NCI-H345 treated with DMSO at 0.1 percent for 48 hours (cell line): ENCODE measurements at regions not wholly inside any gene's neighbourhood (a gene's known extent, or its start where the extent isn't known, plus 50 kb on each side); places are given as distances from the start of the nearest gene placed in this dataset.
"Not testable (repeated sequence)": the region's sequence is repeated elsewhere in the genome, so short reads cannot be mapped to it uniquely, and the experiment has no call there.

Source experiments
- DNase-seq: peaks from one replicate; lab custom pipeline; 2025; ENCODE audit not compliant: unreplicated experiment; lab: John Stamatoyannopoulos, UW

- no peak for DNase-seq
Measured at GRCh38 chr2:239561446-239562001, 160.7 kb upstream of the HDAC4 start.

DNA sequence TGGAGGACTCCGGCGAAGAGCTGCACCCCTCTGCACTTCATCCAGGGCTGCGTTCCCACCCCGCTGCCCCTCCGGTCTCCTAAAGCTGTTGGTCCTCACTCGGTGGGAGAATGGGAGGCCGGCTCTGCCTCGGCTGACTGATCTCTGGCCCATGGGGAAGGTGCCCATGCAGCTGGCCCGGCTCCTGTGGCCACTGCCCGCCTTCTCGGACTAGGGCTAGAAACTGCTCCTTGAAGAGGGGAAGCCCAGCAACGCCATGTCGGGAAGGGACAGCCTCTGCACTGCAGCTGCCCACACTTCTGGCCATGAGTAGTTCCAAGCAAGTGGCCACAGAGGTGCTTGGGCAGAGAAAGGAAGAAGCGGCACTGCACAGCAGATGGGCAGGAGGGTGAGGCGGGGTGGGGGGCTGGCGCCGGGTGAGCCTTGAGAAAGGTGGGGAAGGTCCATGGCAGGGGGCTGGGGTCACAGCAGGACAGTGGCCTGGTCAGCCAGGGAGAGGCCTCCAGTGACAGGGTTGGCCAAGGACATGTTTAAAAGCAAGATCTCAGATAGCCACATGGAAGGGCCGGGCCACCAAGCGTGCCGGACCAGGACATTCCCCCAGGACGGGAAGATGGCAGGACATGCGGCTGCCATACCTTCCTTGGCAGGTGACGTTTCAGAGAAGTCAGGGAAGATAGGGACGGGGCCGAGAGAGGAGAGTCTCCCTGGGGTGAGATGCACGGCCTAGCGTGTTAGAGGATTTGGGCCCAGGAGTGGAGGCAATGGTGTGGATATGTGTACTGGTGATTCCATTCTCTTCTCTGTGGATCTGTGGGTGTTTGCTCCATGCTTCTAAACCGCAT, 158.8 kb upstream of the HDAC4 start:
- no peak for DNase-seq

- no peak for DNase-seq
Measured at GRCh38 chr2:239558661-239559060, 157.8 kb upstream of the HDAC4 start.

GRCh38 chr2:239557516-239557915, 156.7 kb upstream of the HDAC4 start:
- DNase-seq = no peak

GRCh38 chr2:239555571-239555905, 154.7 kb upstream of the HDAC4 start:
- no peak for DNase-seq

DNA sequence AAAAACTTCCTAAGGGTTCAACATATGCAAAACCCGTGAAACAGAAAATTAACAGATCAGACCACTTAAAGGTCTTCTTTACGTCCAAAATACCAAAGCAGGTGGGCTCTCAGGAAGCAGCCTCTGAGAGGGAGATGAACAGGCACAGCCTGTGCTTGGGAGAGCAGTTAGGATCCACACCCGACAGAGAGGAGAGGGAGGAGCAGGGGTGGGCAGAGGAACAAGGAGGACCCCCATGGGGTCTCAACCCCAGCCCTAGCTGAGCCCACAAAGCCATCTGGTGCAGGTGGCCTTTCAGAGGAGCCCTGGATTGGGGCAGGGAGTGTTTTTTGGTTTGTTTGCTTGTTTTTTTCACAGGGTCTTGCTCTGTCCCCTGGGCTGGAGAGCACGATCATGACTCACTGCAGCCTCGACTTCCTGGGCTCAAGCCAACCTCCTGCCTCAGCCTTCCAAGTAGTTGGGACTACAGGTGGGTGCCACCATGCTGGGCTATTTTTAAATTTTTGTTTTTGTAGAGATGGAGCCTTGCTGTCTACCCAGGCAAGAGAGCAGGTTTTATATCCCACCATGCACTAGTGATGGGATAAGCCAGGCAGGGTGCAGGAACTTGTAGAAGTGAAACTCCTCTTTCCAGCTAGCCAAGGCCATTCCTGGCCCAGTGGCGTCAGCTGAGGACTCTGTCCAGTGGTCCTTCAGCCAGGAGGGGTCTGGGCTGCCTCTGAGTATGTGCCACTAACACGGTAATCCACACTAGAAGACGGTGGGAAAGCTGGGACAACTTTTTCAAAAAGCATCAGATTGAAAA, 154.1 kb upstream of the HDAC4 start:
- no peak for DNase-seq

DNA sequence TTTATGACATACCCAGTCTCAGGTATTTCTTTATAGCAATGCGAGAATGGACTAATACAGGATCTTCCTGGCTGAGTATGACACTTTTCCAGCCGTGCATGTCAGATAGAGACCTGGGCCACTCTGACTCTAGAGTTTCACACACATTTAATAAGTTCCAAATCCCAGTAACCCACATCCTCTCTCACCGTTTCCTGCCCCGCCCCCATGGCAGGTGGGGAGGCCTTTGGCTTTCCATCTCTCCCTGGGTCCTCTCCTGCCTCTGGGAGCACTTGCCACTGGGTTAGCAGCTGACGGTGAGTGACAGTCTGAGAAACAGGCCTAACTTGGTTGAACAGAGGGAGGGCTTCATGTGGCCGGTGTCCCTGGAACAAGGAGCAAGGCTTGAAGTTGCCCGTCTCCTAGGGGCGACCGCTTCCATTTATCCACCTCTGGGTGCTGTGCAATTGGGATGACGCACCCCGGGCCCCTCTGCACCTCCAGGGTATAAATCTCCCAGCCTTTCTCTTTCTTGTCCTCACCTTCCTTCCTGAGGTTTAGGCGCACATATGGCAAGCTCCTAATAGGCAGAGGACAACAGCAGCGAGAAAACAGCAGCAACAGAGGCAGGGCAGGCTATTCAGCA, 152.7 kb upstream of the HDAC4 start:
- DNase-seq = no peak

DNA sequence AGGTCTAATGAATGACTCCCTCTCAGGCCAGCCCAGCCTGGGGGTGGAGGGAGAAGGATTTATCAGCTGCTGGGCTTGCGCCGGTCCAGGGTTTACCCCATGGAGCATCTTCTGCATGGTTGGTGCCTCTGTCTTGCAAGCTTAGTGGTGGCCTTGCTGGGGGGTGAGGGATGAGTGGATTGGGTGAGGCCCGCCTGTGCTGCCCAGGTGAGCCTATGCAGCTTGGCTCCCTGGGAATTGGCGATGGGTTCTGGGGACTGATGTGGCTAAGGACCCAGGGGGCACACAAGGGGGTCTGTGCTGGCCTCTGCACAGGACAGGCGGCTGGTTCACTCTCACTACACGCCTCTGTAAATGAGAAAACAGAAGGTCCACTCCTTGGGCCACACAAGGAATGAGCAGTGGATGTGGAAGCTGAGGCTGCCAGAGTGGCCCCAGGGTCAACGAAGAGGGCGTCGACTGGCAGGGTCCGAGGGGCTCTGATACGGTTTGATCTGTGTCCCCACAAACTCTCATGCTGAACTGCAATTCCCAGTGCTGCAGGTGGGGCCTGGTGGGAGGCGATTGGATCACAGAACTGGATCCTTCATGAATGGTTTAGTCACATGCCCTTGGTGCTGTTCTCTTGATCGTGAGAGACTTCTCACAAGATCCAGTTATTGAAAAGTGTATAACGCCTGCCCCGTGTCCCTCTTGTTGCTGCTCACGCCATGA, 151.6 kb upstream of the HDAC4 start:
- no peak for DNase-seq

DNA sequence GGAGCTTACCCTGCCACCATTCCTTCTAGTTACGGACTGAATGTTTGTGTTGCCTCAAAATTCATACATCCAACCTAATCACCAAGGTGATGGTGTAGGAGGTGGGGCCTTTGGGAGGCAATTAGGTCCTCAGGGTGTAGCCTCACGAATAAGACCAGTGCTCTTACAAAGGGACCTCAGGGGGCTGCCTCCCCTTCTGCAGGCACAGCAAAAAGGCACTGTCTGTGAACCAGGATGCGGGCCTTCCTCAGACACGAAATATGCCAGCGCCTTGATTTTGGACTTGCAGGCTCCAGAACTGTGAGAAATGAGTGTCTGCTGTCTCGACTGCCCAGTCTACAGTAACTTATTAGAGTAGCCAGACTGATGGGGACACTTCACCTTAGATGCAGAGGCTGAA, 150.4 kb upstream of the HDAC4 start:
- no peak for DNase-seq

GRCh38 chr2:239550357-239550756, 149.5 kb upstream of the HDAC4 start:
- DNase-seq = no peak

GRCh38 chr2:239549711-239550255, 149.0 kb upstream of the HDAC4 start:
- DNase-seq = no peak

GRCh38 chr2:239548965-239549595, 148.3 kb upstream of the HDAC4 start:
- DNase-seq = no peak

DNA sequence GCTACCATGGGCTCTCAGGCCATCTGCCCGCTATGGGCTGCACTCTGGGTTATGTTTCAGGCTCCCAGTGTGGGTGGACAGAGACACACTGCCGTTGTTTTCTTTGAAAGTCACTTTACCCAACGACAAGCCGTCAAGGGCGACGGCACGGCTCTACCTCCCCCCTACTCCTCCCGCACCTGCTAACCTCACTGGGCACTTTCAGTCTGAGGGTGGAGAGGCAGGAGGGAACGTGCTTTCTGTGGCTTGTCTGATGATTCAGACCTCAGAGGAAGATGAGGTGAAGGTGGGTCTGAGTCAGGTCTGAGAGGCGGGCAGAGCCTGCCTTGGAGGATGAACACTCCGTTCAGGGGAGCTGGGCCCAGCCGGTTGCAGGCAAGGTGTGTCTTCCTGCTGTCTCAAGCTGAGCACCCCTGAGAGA, 147.6 kb upstream of the HDAC4 start:
- no peak for DNase-seq

- DNase-seq = not testable (repeated sequence)
Measured at GRCh38 chr2:239547140-239547539, 146.3 kb upstream of the HDAC4 start.

DNA sequence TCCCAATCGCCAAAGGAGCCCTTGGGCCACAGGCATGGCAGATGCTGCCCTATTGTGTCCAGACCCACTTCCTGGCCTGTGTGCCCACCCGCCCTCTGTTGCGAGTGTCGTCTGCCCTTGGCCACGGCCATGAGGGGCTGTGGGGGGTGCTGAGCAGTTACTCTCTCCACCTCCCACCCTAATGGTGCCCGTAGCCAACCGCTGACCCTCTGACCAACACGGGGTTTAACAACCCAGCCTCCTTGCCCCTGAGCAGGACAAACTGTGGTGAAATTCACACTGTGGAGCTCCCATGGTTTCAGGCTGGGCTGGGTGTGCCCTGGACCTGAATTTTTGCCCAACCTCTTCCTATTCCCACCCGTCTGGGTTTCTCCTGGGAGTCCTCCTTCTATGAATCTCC, 145.7 kb upstream of the HDAC4 start:
- no peak for DNase-seq

DNA sequence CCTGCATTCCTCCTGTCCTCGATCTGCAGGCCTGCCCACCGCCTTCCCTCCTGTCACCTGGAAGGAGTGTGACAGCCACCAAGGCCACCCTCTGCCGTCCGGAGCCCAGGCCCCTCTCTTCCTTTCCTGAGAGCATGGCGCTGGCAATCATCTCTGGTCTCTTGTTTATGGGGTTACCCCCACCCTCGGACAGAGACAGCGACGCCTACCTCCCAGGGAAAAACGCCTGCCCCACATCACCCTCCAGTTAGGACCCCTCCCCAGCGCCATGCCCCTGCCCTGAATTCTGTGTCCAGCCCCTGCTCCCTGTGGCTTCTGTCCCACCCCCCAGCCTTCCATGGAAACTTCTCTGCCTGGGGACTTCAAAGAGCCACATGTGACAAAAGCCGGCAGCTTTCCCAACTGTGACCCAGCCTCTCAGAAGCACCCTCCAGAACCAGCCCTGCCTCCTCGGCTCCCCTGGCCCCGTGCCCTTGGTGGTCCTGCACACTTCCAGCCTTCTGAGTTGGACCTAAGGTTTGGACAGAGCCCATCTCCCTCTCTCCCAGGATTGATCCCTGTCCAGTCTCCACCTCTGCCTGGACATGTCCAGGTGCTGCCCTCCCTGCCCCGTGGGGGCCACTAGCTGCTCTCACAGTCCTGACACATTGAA, 145.0 kb upstream of the HDAC4 start:
- DNase-seq = no peak

DNA sequence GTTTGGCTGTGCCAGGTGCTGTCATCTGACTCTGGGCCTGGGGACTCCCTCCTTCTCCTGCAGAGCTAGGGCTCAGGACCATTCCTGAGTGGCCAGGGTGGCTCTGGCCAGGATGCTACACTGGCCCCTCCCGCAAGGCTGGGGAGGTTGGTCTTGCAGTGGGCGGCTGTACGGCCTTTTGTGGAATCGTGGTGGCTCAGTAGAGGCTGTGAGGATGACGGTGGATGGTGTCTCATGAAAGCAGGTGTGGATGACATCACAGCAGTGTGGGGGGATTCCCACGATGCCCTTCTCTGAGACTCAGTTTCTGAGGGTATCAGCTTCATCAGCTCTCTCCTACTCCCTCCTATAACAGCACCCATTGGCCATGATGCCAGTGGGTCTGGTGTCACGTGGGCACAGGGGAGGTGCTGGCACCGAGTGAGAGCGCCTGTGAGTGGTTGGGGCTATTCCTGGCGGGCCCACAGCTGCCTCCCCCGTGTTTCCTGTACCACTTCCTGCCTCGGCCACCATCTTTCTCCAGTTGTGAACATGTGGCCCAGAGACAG, 144.2 kb upstream of the HDAC4 start:
- DNase-seq = no peak

DNA sequence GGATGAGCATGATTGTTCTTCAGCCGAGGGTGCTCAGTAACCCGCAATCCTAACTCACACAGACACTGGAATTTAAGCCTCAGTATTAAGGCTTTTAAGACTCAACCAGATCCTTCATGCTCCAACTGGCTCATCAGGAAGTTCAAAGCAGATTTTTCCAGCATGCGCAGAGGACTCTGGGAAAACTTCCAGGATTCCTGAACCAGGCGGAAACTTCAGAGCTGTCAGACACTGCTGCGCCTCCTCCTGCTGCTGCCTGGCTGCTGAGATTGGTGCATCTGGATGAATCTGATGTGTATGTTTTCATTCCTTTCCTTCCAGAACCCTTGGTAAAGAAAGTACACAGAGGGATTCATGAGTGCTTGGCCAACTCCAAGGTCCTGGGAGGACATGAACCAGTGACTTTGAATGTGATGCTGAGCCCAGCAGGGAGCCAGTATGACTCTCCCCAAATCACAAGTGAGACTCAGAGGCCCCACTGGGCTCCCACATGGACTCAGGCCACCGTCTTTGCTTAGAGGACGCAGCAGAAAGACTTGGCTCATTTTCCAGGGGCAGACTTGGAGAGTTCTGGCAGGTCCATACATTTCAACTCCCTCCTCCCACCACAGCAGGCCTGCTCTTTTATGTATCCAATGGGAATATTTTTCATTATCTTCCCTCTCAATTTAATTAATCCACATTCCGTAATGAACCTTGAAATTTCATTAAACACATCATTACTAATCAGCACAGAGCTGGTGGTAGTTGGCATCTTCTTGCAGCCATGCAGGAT, 143.5 kb upstream of the HDAC4 start:
- DNase-seq = no peak

GRCh38 chr2:239543702-239544101, 142.9 kb upstream of the HDAC4 start:
- no peak for DNase-seq
